ENCODE measurements at regions not wholly inside any gene's neighbourhood (a gene's known extent, or its start where the extent isn't known, plus 50 kb on each side); places are given as distances from the start of the nearest gene placed in this dataset.

GRCh38 chr12:114992443-114992842 is 308.5 kb upstream of the TBX3 start:
- DNase-seq: no peak
- H3K4me1 Mint-ChIP-seq: no peaks in the 10 kb centered on the region
- intact Hi-C loops (cut with micrococcal nuclease): no loop called here
- no peaks in the 10 kb centered on the region for H3K36me3 Mint-ChIP-seq (ENCODE audit: low read depth)
- no peaks in the 10 kb centered on the region for H3K27me3 Mint-ChIP-seq
- H3K4me3 Mint-ChIP-seq: no peak overlapping the region
- H3K9me3 Mint-ChIP-seq: peaks cover 9% of the 10 kb centered on the region
- H3K27ac Mint-ChIP-seq: no peak overlapping the region

GRCh38 chr12:114990381-114990780 is 306.4 kb upstream of the TBX3 start:
- H3K27me3 Mint-ChIP-seq: no peaks in the 10 kb centered on the region
- H3K27ac Mint-ChIP-seq: no peak overlapping the region
- H3K9me3 Mint-ChIP-seq: peaks cover 4% of the 10 kb centered on the region
- intact Hi-C loops (cut with micrococcal nuclease): no loop called here
- no peak overlapping the region for H3K4me3 Mint-ChIP-seq
- H3K36me3 Mint-ChIP-seq (ENCODE audit: low read depth): no peaks in the 10 kb centered on the region
- no peaks in the 10 kb centered on the region for H3K4me1 Mint-ChIP-seq
- no peak for DNase-seq

- H3K4me3 Mint-ChIP-seq: no peak overlapping the region
- H3K9me3 Mint-ChIP-seq: no peaks in the 10 kb centered on the region
- H3K27ac Mint-ChIP-seq: no peak overlapping the region
- H3K4me1 Mint-ChIP-seq: no peaks in the 10 kb centered on the region
- no peak for DNase-seq
- no peaks in the 10 kb centered on the region for H3K27me3 Mint-ChIP-seq
- intact Hi-C loops (cut with micrococcal nuclease): no loop called here
- H3K36me3 Mint-ChIP-seq (ENCODE audit: low read depth): no peaks in the 10 kb centered on the region
These were observed 302.9 kb upstream of the TBX3 start for GRCh38 chr12:114986849-114987248.

DNA sequence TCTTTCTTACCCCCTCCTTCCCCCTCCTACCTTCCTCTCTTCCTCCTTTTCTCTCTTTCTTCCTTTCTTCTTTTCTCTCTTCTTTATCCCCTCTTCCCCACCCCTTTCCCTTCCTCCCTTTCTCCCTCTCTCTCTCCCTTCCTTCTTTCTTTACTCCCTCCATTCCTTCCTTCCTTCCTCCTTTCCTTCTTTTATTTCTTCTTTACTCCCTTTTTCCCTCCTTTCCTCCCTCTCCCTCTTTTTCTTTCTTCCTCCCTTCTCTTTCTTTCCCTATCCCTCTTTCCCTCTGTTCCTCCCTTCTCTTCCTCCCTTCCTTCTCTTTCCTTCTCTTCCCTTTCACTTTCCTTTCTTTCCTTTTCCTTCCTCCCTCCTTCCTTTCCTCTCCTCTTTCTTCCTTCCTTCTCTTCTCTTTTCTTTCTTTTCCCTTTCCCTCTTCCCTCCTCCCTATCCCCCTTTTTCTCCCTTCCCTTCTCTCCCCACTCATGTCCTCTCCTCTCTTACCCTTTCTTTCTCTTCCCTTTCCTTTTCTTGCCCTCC is 302.3 kb upstream of the TBX3 start:
- H3K4me3 Mint-ChIP-seq: no peak overlapping the region
- H3K9me3 Mint-ChIP-seq: no peaks in the 10 kb centered on the region
- no peak overlapping the region for H3K27ac Mint-ChIP-seq
- DNase-seq: no peak
- intact Hi-C loops (cut with micrococcal nuclease): no loop called here
- no peaks in the 10 kb centered on the region for H3K4me1 Mint-ChIP-seq
- H3K36me3 Mint-ChIP-seq (ENCODE audit: low read depth): no peaks in the 10 kb centered on the region
- H3K27me3 Mint-ChIP-seq: no peaks in the 10 kb centered on the region

GRCh38 chr12:114984634-114985061 is 300.7 kb upstream of the TBX3 start:
- Mint-ChIP-seq H3K4me3 (no peak overlapping the region), H3K9me3 (no peaks in the 10 kb centered on the region)

GRCh38 chr12:114982760-114983159 is 298.8 kb upstream of the TBX3 start:
- no peaks in the 10 kb centered on the region for H3K36me3 Mint-ChIP-seq (ENCODE audit: low read depth)
- peaks cover 5% of the 10 kb centered on the region for H3K9me3 Mint-ChIP-seq
- no peak overlapping the region for H3K27ac Mint-ChIP-seq
- no peak for DNase-seq
- no peaks in the 10 kb centered on the region for H3K27me3 Mint-ChIP-seq
- no peak overlapping the region for H3K4me3 Mint-ChIP-seq
- no peaks in the 10 kb centered on the region for H3K4me1 Mint-ChIP-seq
- intact Hi-C loops (cut with micrococcal nuclease): no loop called here

More at GRCh38 chr12:114984634-114985061, 300.7 kb upstream of the TBX3 start:
- Mint-ChIP-seq H3K27ac (no peak overlapping the region), H3K27me3 (no peaks in the 10 kb centered on the region), H3K4me1 (no peaks in the 10 kb centered on the region), H3K36me3 (ENCODE audit: low read depth) (no peaks in the 10 kb centered on the region)
- intact Hi-C loops (cut with micrococcal nuclease): no loop called here
- no peak for DNase-seq

DNA sequence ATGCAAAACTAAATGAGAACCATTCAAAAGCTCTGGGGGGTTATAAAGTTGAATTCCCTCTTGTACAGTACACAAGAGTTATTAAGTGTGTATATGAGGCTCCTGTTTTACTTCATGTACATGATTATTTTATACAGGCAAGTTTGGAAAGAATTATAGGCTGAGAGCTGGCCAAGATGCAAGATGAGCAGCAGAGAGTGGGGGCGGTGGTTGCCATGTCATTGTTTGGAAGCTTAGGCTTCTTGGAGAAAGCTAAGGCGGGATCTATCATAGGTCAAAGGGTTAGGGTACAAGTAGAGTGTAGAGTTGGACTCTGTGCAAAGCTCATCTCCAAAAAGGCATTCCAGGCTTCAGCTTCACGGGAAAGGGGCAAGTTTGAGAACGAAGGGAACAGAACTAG is 297.1 kb upstream of the TBX3 start:
- H3K27me3 Mint-ChIP-seq: no peaks in the 10 kb centered on the region
- peaks cover 5% of the 10 kb centered on the region for H3K9me3 Mint-ChIP-seq
- DNase-seq: no peak
- intact Hi-C loops (cut with micrococcal nuclease): no loop called here
- H3K36me3 Mint-ChIP-seq (ENCODE audit: low read depth): no peaks in the 10 kb centered on the region
- H3K4me1 Mint-ChIP-seq: no peaks in the 10 kb centered on the region
- H3K4me3 Mint-ChIP-seq: no peak overlapping the region
- H3K27ac Mint-ChIP-seq: no peak overlapping the region

DNA sequence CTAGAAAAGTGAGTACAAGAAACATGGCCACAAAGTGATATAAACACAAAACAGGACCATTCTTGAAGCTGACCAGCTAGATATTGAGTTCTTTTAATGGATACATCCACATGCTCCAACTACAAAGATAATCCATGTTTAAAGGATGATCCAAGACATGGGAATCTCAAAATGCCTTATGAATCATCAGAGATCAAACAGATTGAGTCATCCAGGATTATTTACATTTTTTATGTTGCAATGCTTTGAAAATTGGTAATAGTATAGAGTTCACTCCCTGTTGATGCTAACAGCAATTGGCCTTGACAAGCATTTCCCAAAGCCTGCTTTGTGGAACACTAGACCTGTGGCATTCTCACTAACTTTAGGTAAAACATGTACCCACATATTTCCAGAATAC is 293.0 kb upstream of the TBX3 start:
- peaks cover 5% of the 10 kb centered on the region for H3K9me3 Mint-ChIP-seq
- H3K4me3 Mint-ChIP-seq: no peak overlapping the region
- no peaks in the 10 kb centered on the region for H3K36me3 Mint-ChIP-seq (ENCODE audit: low read depth)
- no peaks in the 10 kb centered on the region for H3K4me1 Mint-ChIP-seq
- no peaks in the 10 kb centered on the region for H3K27me3 Mint-ChIP-seq
- H3K27ac Mint-ChIP-seq: no peak overlapping the region
- intact Hi-C loops (cut with micrococcal nuclease): no loop called here
- DNase-seq: no peak

GRCh38 chr12:114976372-114976771 is 292.4 kb upstream of the TBX3 start:
- Mint-ChIP-seq H3K9me3 (peaks cover 5% of the 10 kb centered on the region), H3K27ac (no peak overlapping the region), H3K4me3 (no peak overlapping the region), H3K36me3 (ENCODE audit: low read depth) (no peaks in the 10 kb centered on the region), H3K27me3 (no peaks in the 10 kb centered on the region), H3K4me1 (no peaks in the 10 kb centered on the region)
- intact Hi-C loops (cut with micrococcal nuclease): no loop called here
- DNase-seq: no peak

GRCh38 chr12:114975640-114976310 is 291.8 kb upstream of the TBX3 start:
- no peak overlapping the region for H3K27ac Mint-ChIP-seq
- no peak overlapping the region for H3K4me3 Mint-ChIP-seq
- no peaks in the 10 kb centered on the region for H3K27me3 Mint-ChIP-seq
- DNase-seq: no peak
- intact Hi-C loops (cut with micrococcal nuclease): no loop called here
- H3K9me3 Mint-ChIP-seq: peaks cover 5% of the 10 kb centered on the region
- H3K4me1 Mint-ChIP-seq: no peaks in the 10 kb centered on the region
- H3K36me3 Mint-ChIP-seq (ENCODE audit: low read depth): no peaks in the 10 kb centered on the region

GRCh38 chr12:114974826-114975639 is 291.1 kb upstream of the TBX3 start:
- H3K36me3 Mint-ChIP-seq (ENCODE audit: low read depth): no peaks in the 10 kb centered on the region
- H3K4me3 Mint-ChIP-seq: no peak overlapping the region
- peaks cover 5% of the 10 kb centered on the region for H3K9me3 Mint-ChIP-seq
- no peak overlapping the region for H3K27ac Mint-ChIP-seq
- no peaks in the 10 kb centered on the region for H3K27me3 Mint-ChIP-seq
- intact Hi-C loops (cut with micrococcal nuclease): no loop called here
- no peaks in the 10 kb centered on the region for H3K4me1 Mint-ChIP-seq
- DNase-seq: no peak

GRCh38 chr12:114974333-114974732 is 290.4 kb upstream of the TBX3 start:
- Mint-ChIP-seq H3K27me3 (no peaks in the 10 kb centered on the region), H3K9me3 (peaks cover 5% of the 10 kb centered on the region), H3K27ac (no peak overlapping the region), H3K4me3 (no peak overlapping the region), H3K4me1 (no peaks in the 10 kb centered on the region), H3K36me3 (ENCODE audit: low read depth) (no peaks in the 10 kb centered on the region)
- intact Hi-C loops (cut with micrococcal nuclease): no loop called here
- DNase-seq: no peak

- Mint-ChIP-seq H3K27me3 (no peaks in the 10 kb centered on the region), H3K36me3 (ENCODE audit: low read depth) (no peaks in the 10 kb centered on the region), H3K4me1 (no peaks in the 10 kb centered on the region), H3K27ac (no peak overlapping the region), H3K9me3 (no peaks in the 10 kb centered on the region), H3K4me3 (no peak overlapping the region)
- DNase-seq: no peak
- intact Hi-C loops (cut with micrococcal nuclease): no loop called here
These were observed 284.8 kb upstream of the TBX3 start for GRCh38 chr12:114968727-114969126.

GRCh38 chr12:114967151-114967550 is 283.2 kb upstream of the TBX3 start:
- Mint-ChIP-seq H3K4me1 (no peaks in the 10 kb centered on the region), H3K27me3 (no peaks in the 10 kb centered on the region), H3K36me3 (ENCODE audit: low read depth) (no peaks in the 10 kb centered on the region), H3K27ac (no peak overlapping the region), H3K9me3 (no peaks in the 10 kb centered on the region), H3K4me3 (no peak overlapping the region)
- intact Hi-C loops (cut with micrococcal nuclease): no loop called here
- no peak for DNase-seq

Data from activated CD4-positive, alpha-beta T cell treated with anti-CD3 and anti-CD28 coated beads, Interleukin-2, amount 10 ng/mL, durations not matched to agents 24 days and 14 days (primary cell).